SH-SY5Y (cell line): ENCODE measurements at regions not wholly inside any gene's neighbourhood (a gene's known extent, or its start where the extent isn't known, plus 50 kb on each side); places are given as distances from the start of the nearest gene placed in this dataset.

Source experiments
- GATA2 ChIP-seq: IDR thresholded peaks from 2 replicates; pipeline ENCODE4 v1.6.1; 2011; ENCODE audit warnings: mild to moderate bottlenecking, low read depth, low read length
- GATA3 ChIP-seq: IDR thresholded peaks from 2 replicates; pipeline ENCODE4 v1.6.1; 2011; ENCODE audit warnings: low read depth, mild to moderate bottlenecking, low read length, moderate library complexity

DNA sequence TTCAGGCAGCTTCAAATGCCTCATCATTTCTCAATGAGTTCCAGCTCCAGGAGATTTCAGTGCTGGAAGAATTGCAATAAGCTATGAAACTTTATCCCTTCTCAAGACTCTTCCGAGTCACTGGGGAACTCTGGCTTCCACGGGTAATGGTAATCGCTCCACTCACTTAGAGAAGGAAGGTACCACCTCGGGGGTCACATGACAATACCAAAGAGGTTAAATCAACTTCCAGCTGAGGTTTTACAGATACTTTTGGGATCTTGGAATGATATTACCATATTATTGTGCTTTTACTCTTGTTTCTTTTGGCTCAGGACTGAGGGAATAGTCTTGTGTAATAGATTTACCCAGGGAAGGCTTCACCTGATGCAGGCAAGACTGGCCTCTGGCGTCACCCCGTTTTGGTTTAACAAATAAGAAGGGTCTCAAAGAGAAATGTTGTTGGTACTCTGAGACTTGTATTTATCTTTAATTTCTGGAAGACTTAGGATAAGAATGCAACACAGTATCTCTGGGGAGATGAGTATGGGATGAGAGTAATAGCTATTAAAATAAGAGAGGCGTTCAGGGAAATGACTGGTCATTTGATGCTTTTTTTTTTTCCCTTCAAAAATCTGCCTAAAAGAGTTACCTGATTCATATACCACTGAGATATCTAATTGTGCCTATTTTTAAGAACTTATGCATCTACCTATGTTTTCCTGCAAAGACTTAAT lies 316.9 kb upstream of the ZEB2 start:
- TF ChIP-seq GATA2 = no peak
- no peak for TF ChIP-seq GATA3
